ENCODE measurements at regions not wholly inside any gene's neighbourhood (a gene's known extent, or its start where the extent isn't known, plus 50 kb on each side); places are given as distances from the start of the nearest gene placed in this dataset.
A peak's percentile ranks its signal among the peaks of the same experiment; 100 is the strongest.

- no peak for DNase-seq (ENCODE audit: low read depth)
Measured at GRCh38 chr13:89737051-89737450, 1610.4 kb upstream of the MIR17HG start.

- no peak for DNase-seq (ENCODE audit: low read depth)
Measured at GRCh38 chr13:89738072-89738471, 1609.4 kb upstream of the MIR17HG start.

- DNase-seq (ENCODE audit: low read depth), result no peak
Measured at GRCh38 chr13:89740994-89741685, 1606.3 kb upstream of the MIR17HG start.

GRCh38 chr13:89746554-89746953 is 1600.9 kb upstream of the MIR17HG start:
- no peak for DNase-seq (ENCODE audit: low read depth)

- DNase-seq (ENCODE audit: low read depth), result no peak
Measured at GRCh38 chr13:89748716-89749115, 1598.8 kb upstream of the MIR17HG start.

GRCh38 chr13:89749888-89750287 is 1597.6 kb upstream of the MIR17HG start:
- no peak for DNase-seq (ENCODE audit: low read depth)

- peak; percentile 1 for DNase-seq (ENCODE audit: low read depth)
Measured at GRCh38 chr13:89750371-89750770, 1597.1 kb upstream of the MIR17HG start.

GRCh38 chr13:89751432-89751930 is 1596.0 kb upstream of the MIR17HG start:
- DNase-seq (ENCODE audit: low read depth), result no peak

- no peak for DNase-seq (ENCODE audit: low read depth)
Measured at GRCh38 chr13:89752394-89752793, 1595.1 kb upstream of the MIR17HG start.

GRCh38 chr13:89755729-89756492 is 1591.6 kb upstream of the MIR17HG start:
- no peak for DNase-seq (ENCODE audit: low read depth)

- DNase-seq (ENCODE audit: low read depth), result no peak
Measured at GRCh38 chr13:89763005-89763404, 1584.5 kb upstream of the MIR17HG start.

GRCh38 chr13:89783221-89783755 is 1564.2 kb upstream of the MIR17HG start:
- DNase-seq (ENCODE audit: low read depth), result no peak

- DNase-seq (ENCODE audit: low read depth), result no peak
Measured at GRCh38 chr13:89784161-89784809, 1563.2 kb upstream of the MIR17HG start.

GRCh38 chr13:89786531-89786930 is 1561.0 kb upstream of the MIR17HG start:
- DNase-seq (ENCODE audit: low read depth), result no peak

GRCh38 chr13:89790696-89791095 is 1556.8 kb upstream of the MIR17HG start:
- DNase-seq (ENCODE audit: low read depth), result no peak

- no peak for DNase-seq (ENCODE audit: low read depth)
Measured at GRCh38 chr13:89791971-89792630, 1555.4 kb upstream of the MIR17HG start.

GRCh38 chr13:89796196-89796595 is 1551.3 kb upstream of the MIR17HG start:
- DNase-seq (ENCODE audit: low read depth), result no peak

- no peak for DNase-seq (ENCODE audit: low read depth)
Measured at GRCh38 chr13:89803839-89804238, 1543.6 kb upstream of the MIR17HG start.

GRCh38 chr13:89806594-89806993 is 1540.9 kb upstream of the MIR17HG start:
- no peak for DNase-seq (ENCODE audit: low read depth)

- DNase-seq (ENCODE audit: low read depth), result no peak
Measured at GRCh38 chr13:89812856-89813255, 1534.6 kb upstream of the MIR17HG start.

- no peak for DNase-seq (ENCODE audit: low read depth)
Measured at GRCh38 chr13:89816404-89816803, 1531.1 kb upstream of the MIR17HG start.

GRCh38 chr13:89822467-89822866 is 1525.0 kb upstream of the MIR17HG start:
- no peak for DNase-seq (ENCODE audit: low read depth)
